ENCODE measurements at regions not wholly inside any gene's neighbourhood (a gene's known extent, or its start where the extent isn't known, plus 50 kb on each side); places are given as distances from the start of the nearest gene placed in this dataset.
A peak's percentile ranks its signal among the peaks of the same experiment; 100 is the strongest.

DNA sequence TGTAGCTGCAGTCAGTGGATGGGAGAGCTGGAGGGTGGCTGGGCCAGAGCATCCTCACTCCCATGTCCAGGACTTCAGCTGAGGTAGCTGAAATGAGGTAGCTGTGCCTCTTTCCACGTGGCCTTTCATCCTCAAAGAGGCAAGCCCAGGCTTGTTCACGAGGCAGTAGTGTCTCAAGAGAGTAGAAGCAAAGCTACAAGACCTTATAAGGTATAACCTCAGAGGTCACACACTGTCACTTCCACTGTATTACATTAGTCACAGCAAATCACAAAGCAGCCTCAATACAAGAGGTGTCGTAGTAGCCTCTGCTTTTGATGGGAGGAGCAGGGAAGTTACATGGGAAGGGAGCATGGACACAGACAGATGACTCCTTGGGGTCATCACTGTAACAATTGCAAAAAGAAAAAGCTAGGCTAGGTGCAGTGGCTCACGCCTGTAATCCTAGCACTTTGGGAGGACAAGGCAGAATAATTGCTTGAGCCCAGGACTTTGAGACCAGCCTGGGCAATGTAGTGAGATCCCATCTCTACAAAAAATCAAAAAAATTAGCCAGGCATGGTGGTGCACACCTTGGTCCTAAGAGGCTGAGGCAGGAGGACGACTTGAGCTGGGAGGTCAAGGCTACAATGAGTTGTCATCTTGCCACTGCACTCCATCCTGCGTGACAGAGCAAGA lies 97.5 kb downstream of the SKIDA1 start:
- ATAC-seq (peak; percentile 81), DNase-seq (peak; percentile 4)
- no peak overlapping the region for H3K4me3 Mint-ChIP-seq
- H3K36me3 Mint-ChIP-seq (ENCODE audit: low read depth) = no peaks in the 10 kb centered on the region
- no peaks in the 10 kb centered on the region for H3K4me1 Mint-ChIP-seq (ENCODE audit: low read depth)
- peak overlapping the region; percentile 56 for H3K27ac Mint-ChIP-seq
- no peaks in the 10 kb centered on the region for H3K9me3 Mint-ChIP-seq
- intact Hi-C loops (cut with micrococcal nuclease) = no loop called here
- POLR2A ChIA-PET = no interaction called here
- H3K27me3 Mint-ChIP-seq = no peaks in the 10 kb centered on the region
- TF ChIP-seq, protein P1, sequence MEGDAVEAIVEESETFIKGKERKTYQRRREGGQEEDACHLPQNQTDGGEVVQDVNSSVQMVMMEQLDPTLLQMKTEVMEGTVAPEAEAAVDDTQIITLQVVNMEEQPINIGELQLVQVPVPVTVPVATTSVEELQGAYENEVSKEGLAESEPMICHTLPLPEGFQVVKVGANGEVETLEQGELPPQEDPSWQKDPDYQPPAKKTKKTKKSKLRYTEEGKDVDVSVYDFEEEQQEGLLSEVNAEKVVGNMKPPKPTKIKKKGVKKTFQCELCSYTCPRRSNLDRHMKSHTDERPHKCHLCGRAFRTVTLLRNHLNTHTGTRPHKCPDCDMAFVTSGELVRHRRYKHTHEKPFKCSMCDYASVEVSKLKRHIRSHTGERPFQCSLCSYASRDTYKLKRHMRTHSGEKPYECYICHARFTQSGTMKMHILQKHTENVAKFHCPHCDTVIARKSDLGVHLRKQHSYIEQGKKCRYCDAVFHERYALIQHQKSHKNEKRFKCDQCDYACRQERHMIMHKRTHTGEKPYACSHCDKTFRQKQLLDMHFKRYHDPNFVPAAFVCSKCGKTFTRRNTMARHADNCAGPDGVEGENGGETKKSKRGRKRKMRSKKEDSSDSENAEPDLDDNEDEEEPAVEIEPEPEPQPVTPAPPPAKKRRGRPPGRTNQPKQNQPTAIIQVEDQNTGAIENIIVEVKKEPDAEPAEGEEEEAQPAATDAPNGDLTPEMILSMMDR (IDR thresholded peaks at IDR 0.05) = no peak
- CTCF ChIA-PET = no interaction called here

DNA sequence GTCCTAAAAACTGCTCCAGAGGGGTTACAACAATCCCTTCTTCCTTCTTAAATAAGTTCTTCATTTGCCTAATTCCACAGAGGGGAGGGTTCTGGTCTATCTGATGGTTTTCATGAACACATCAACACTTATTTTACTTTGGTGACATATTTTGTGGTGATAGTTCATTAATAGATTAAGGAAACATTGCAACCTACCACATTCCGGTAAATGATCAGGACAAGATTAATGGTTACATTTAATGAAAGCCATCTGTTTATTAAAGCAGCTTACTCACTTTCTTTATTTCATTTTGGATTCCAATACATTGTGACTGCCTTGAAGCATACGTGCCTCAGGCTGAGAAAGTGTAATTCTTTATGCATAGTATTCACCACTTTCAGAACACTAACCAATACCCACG lies 101.0 kb downstream of the SKIDA1 start:
- no peaks in the 10 kb centered on the region for H3K9me3 Mint-ChIP-seq
- DNase-seq (no peak), ATAC-seq (no peak)
- ChIA-PET CTCF (no interaction called here), POLR2A (no interaction called here)
- intact Hi-C loops (cut with micrococcal nuclease) = no loop called here
- no peaks in the 10 kb centered on the region for H3K27me3 Mint-ChIP-seq
- no peak overlapping the region for H3K4me3 Mint-ChIP-seq
- H3K36me3 Mint-ChIP-seq (ENCODE audit: low read depth) = no peaks in the 10 kb centered on the region
- H3K4me1 Mint-ChIP-seq (ENCODE audit: low read depth) = no peaks in the 10 kb centered on the region
- no peak overlapping the region for H3K27ac Mint-ChIP-seq
- TF ChIP-seq, protein P1 (IDR thresholded peaks at IDR 0.05) = no peak

DNA sequence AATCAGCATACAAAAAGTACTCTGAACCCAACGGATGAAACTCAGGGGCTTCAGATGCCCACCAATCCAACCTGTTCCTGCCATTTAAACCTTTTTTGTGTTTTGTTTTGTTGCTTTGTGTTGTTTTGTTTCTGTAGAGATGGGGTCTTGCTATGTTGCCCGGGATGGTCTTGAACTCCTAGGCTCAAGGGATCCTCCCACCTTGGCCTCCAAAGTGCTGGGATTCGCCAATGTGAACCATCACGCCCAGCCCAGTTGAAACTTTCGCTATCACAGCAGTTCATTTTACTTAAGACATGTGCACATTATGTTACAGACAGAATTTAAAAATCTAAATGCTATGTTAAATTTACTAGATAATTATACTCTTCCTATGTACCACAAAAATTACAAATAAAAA lies 101.6 kb downstream of the SKIDA1 start:
- POLR2A ChIA-PET = no interaction called here
- no peaks in the 10 kb centered on the region for H3K27me3 Mint-ChIP-seq

DNA sequence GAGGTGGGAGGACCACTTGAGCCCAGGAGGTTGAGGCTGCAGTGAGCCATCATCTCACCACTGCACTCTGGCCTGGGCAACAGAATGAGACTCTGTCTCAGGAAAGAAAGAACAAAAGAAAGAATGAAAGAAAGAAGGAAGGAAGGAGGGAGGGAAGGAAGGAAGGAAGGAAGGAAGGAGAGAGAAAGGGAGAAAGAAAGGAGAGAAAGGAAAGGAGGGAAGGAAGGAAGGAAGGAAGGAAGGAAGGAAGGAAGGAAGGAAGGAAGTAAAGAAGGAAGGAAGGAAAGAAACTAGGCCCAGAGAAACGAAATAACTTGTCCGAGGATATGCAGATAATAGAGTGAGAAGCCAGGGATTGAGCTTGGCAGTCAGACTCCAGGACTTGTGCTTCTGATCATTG lies 102.1 kb downstream of the SKIDA1 start:
- no peaks in the 10 kb centered on the region for H3K36me3 Mint-ChIP-seq (ENCODE audit: low read depth)
- POLR2A ChIA-PET = no interaction called here

More for the DNA sequence above, 101.6 kb downstream of the SKIDA1 start:
- CTCF ChIA-PET = no interaction called here
- ATAC-seq (no peak), DNase-seq (no peak)
- H3K9me3 Mint-ChIP-seq = no peaks in the 10 kb centered on the region
- H3K27ac Mint-ChIP-seq = no peak overlapping the region
- H3K4me1 Mint-ChIP-seq (ENCODE audit: low read depth) = no peaks in the 10 kb centered on the region
- no peak overlapping the region for H3K4me3 Mint-ChIP-seq
- TF ChIP-seq, protein P1 (IDR thresholded peaks at IDR 0.05) = no peak
- no peaks in the 10 kb centered on the region for H3K36me3 Mint-ChIP-seq (ENCODE audit: low read depth)
- intact Hi-C loops (cut with micrococcal nuclease) = no loop called here

DNA sequence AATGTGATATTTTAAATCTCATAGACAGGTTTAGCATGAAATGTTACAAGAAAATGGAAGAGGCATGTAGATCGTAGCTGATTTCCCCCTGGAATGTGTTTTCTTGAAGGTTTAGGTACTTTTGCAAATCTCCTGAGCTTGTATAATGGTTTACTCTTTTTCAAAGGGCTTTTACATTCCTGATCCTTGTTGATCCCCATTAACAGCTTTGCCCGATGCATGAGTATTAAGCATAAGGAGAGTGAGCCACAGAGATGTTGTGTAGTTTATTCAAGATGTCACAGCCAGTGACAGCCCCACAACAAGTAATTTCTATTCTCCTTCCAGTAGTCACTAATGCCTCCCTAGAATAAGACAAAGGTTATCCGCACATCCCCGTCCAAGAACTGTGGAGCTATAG lies 103.7 kb downstream of the SKIDA1 start:
- no peak overlapping the region for H3K27ac Mint-ChIP-seq
- ATAC-seq (no peak), DNase-seq (no peak)
- no peaks in the 10 kb centered on the region for H3K27me3 Mint-ChIP-seq
- no peaks in the 10 kb centered on the region for H3K36me3 Mint-ChIP-seq (ENCODE audit: low read depth)
- H3K4me1 Mint-ChIP-seq (ENCODE audit: low read depth) = no peaks in the 10 kb centered on the region
- ChIA-PET CTCF (no interaction called here), POLR2A (no interaction called here)
- intact Hi-C loops (cut with micrococcal nuclease) = no loop called here
- H3K4me3 Mint-ChIP-seq = no peak overlapping the region
- TF ChIP-seq, protein P1 (IDR thresholded peaks at IDR 0.05) = no peak
- no peaks in the 10 kb centered on the region for H3K9me3 Mint-ChIP-seq

More for the DNA sequence above, 102.1 kb downstream of the SKIDA1 start:
- intact Hi-C loops (cut with micrococcal nuclease) = no loop called here
- Mint-ChIP-seq H3K9me3 (no peaks in the 10 kb centered on the region), H3K27me3 (no peaks in the 10 kb centered on the region), H3K27ac (no peak overlapping the region), H3K4me3 (no peak overlapping the region), H3K4me1 (ENCODE audit: low read depth) (no peaks in the 10 kb centered on the region)
- ATAC-seq (no peak), DNase-seq (no peak)
- TF ChIP-seq, protein P1 (IDR thresholded peaks at IDR 0.05) = no peak
- CTCF ChIA-PET = no interaction called here
